GM19238 (cell line): ENCODE measurements at regions not wholly inside any gene's neighbourhood (a gene's known extent, or its start where the extent isn't known, plus 50 kb on each side); places are given as distances from the start of the nearest gene placed in this dataset.
"Not testable (repeated sequence)": the region's sequence is repeated elsewhere in the genome, so short reads cannot be mapped to it uniquely, and the experiment has no call there.

ENCODE experiments used
- DNase-seq: peaks from one replicate; pipeline ENCODE4 v3.0.0; 2011; ENCODE audit warnings: low spot score; ENCODE audit not compliant: insufficient read length

GRCh38 chr20:1754749-1755148 is 97.2 kb upstream of the SIRPG start:
- no peak for DNase-seq

GRCh38 chr20:1754306-1754705 is 96.7 kb upstream of the SIRPG start:
- DNase-seq = no peak

- DNase-seq = no peak
Measured at GRCh38 chr20:1752045-1752444, 94.5 kb upstream of the SIRPG start.

GRCh38 chr20:1748777-1749176 is 91.2 kb upstream of the SIRPG start:
- no peak for DNase-seq

GRCh38 chr20:1747953-1748577 is 90.5 kb upstream of the SIRPG start:
- DNase-seq = no peak

GRCh38 chr20:1742049-1742434 is 84.5 kb upstream of the SIRPG start:
- DNase-seq = not testable (repeated sequence)

- DNase-seq = no peak
Measured at GRCh38 chr20:1741309-1742048, 83.9 kb upstream of the SIRPG start.

GRCh38 chr20:1737134-1737533 is 79.6 kb upstream of the SIRPG start:
- DNase-seq = no peak

GRCh38 chr20:1735417-1736089 is 78.0 kb upstream of the SIRPG start:
- DNase-seq = no peak

- DNase-seq = no peak
Measured at GRCh38 chr20:1734269-1734858, 76.8 kb upstream of the SIRPG start.

GRCh38 chr20:1731828-1732375 is 74.3 kb upstream of the SIRPG start:
- DNase-seq = not testable (repeated sequence)

GRCh38 chr20:1730981-1731711 is 73.6 kb upstream of the SIRPG start:
- DNase-seq = not testable (repeated sequence)

- DNase-seq = not testable (repeated sequence)
Measured at GRCh38 chr20:1727303-1727702, 69.7 kb upstream of the SIRPG start.

- no peak for DNase-seq
Measured at GRCh38 chr20:1724901-1725300, 67.3 kb upstream of the SIRPG start.

- DNase-seq = no peak
Measured at GRCh38 chr20:1722513-1723050, 65.0 kb upstream of the SIRPG start.

GRCh38 chr20:1721687-1722512 is 64.3 kb upstream of the SIRPG start:
- no peak for DNase-seq

- DNase-seq = no peak
Measured at GRCh38 chr20:1720845-1721475, 63.4 kb upstream of the SIRPG start.

GRCh38 chr20:1720226-1720625 is 62.6 kb upstream of the SIRPG start:
- DNase-seq = no peak

GRCh38 chr20:1718604-1719384 is 61.2 kb upstream of the SIRPG start:
- DNase-seq = no peak
